ENCODE measurements at regions not wholly inside any gene's neighbourhood (a gene's known extent, or its start where the extent isn't known, plus 50 kb on each side); places are given as distances from the start of the nearest gene placed in this dataset.

DNA sequence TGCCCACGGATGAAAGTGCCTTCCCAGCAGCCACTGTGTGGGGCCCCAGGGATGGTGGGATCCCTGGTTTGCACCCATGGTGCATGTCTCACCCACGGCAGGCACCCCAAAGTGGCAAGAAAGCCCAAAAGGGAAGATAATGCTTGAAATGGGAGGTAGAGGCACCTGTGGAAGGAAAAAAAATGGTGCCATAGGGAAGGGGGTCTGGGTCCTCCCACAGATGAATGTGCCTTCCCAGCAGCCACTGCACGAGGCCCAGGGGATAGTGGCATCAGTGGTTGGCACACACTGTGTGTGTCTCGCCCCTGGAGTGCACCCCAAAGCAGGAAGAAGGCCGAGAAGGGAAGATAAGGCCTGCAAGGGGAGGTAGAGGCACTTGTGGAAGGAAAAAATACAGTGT, 264.2 kb downstream of the ALG10 start:
- H3K27me3 ChIP-seq (ENCODE audit: insufficient read depth, poor library complexity, severe bottlenecking) = no peaks in the 10 kb centered on the region
- no peaks in the 10 kb centered on the region for H3K4me1 ChIP-seq (ENCODE audit: insufficient read depth, poor library complexity, severe bottlenecking)
- ATAC-seq (ENCODE audit: low read depth) (no peak), DNase-seq (ENCODE audit: low spot score) (no peak)
- H3K36me3 ChIP-seq (ENCODE audit: low read depth) = no peaks in the 10 kb centered on the region
- no peak overlapping the region for H3K27ac ChIP-seq (ENCODE audit: poor library complexity, severe bottlenecking)
- H3K9me3 ChIP-seq (ENCODE audit: severe bottlenecking) = no peaks in the 10 kb centered on the region
- TF ChIP-seq, protein P1, sequence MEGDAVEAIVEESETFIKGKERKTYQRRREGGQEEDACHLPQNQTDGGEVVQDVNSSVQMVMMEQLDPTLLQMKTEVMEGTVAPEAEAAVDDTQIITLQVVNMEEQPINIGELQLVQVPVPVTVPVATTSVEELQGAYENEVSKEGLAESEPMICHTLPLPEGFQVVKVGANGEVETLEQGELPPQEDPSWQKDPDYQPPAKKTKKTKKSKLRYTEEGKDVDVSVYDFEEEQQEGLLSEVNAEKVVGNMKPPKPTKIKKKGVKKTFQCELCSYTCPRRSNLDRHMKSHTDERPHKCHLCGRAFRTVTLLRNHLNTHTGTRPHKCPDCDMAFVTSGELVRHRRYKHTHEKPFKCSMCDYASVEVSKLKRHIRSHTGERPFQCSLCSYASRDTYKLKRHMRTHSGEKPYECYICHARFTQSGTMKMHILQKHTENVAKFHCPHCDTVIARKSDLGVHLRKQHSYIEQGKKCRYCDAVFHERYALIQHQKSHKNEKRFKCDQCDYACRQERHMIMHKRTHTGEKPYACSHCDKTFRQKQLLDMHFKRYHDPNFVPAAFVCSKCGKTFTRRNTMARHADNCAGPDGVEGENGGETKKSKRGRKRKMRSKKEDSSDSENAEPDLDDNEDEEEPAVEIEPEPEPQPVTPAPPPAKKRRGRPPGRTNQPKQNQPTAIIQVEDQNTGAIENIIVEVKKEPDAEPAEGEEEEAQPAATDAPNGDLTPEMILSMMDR (IDR thresholded peaks at IDR 0.05; ENCODE audit: poor library complexity, severe bottlenecking) = no peak
- no peak overlapping the region for H3K4me3 ChIP-seq (ENCODE audit: severe bottlenecking)

DNA sequence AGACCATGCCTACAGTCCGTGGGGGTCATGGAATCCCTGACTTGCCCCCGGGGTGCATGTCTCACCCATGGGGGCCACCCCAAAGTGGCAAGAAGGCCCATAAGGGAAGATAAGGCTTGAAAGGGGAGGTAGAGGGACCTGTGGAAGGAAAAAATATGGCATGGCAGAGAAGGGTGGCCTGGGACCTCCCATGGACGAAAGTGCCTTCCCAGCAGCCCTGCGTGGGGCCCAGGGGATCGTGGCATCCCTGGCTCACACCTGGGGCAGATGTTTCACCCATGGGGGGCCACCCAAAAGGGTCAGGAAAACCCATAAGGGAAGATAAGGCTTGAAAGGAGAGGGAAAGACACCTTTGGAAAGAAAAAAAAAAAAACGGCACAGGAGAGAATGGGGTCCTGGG, 264.6 kb downstream of the ALG10 start:
- no peak for ATAC-seq (ENCODE audit: low read depth)
- DNase-seq (ENCODE audit: low spot score) = no peak
- TF ChIP-seq, protein P1 (IDR thresholded peaks at IDR 0.05; ENCODE audit: poor library complexity, severe bottlenecking) = no peak
- Histone ChIP-seq H3K9me3 (ENCODE audit: severe bottlenecking) (no peaks in the 10 kb centered on the region), H3K4me1 (ENCODE audit: insufficient read depth, poor library complexity, severe bottlenecking) (no peaks in the 10 kb centered on the region), H3K27ac (ENCODE audit: poor library complexity, severe bottlenecking) (no peak overlapping the region), H3K27me3 (ENCODE audit: insufficient read depth, poor library complexity, severe bottlenecking) (no peaks in the 10 kb centered on the region), H3K4me3 (ENCODE audit: severe bottlenecking) (no peak overlapping the region), H3K36me3 (ENCODE audit: low read depth) (no peaks in the 10 kb centered on the region)

- Histone ChIP-seq H3K9me3 (ENCODE audit: severe bottlenecking) (no peaks in the 10 kb centered on the region), H3K36me3 (ENCODE audit: low read depth) (no peaks in the 10 kb centered on the region), H3K27me3 (ENCODE audit: insufficient read depth, poor library complexity, severe bottlenecking) (no peaks in the 10 kb centered on the region), H3K4me1 (ENCODE audit: insufficient read depth, poor library complexity, severe bottlenecking) (no peaks in the 10 kb centered on the region), H3K27ac (ENCODE audit: poor library complexity, severe bottlenecking) (no peak overlapping the region), H3K4me3 (ENCODE audit: severe bottlenecking) (no peak overlapping the region)
- DNase-seq (ENCODE audit: low spot score) (no peak), ATAC-seq (ENCODE audit: low read depth) (no peak)
- TF ChIP-seq, protein P1 (IDR thresholded peaks at IDR 0.05; ENCODE audit: poor library complexity, severe bottlenecking) = no peak
Measured at GRCh38 chr12:34287437-34287836, 265.1 kb downstream of the ALG10 start.

- no peak overlapping the region for H3K27ac ChIP-seq (ENCODE audit: poor library complexity, severe bottlenecking)
- no peaks in the 10 kb centered on the region for H3K36me3 ChIP-seq (ENCODE audit: low read depth)
- no peaks in the 10 kb centered on the region for H3K9me3 ChIP-seq (ENCODE audit: severe bottlenecking)
- no peak overlapping the region for H3K4me3 ChIP-seq (ENCODE audit: severe bottlenecking)
- no peaks in the 10 kb centered on the region for H3K27me3 ChIP-seq (ENCODE audit: insufficient read depth, poor library complexity, severe bottlenecking)
- H3K4me1 ChIP-seq (ENCODE audit: insufficient read depth, poor library complexity, severe bottlenecking) = no peaks in the 10 kb centered on the region
- TF ChIP-seq, protein P1 (IDR thresholded peaks at IDR 0.05; ENCODE audit: poor library complexity, severe bottlenecking) = no peak
- ATAC-seq (ENCODE audit: low read depth) (no peak), DNase-seq (ENCODE audit: low spot score) (peak; percentile 22)
Measured at GRCh38 chr12:34287986-34288962, 266.0 kb downstream of the ALG10 start.

DNA sequence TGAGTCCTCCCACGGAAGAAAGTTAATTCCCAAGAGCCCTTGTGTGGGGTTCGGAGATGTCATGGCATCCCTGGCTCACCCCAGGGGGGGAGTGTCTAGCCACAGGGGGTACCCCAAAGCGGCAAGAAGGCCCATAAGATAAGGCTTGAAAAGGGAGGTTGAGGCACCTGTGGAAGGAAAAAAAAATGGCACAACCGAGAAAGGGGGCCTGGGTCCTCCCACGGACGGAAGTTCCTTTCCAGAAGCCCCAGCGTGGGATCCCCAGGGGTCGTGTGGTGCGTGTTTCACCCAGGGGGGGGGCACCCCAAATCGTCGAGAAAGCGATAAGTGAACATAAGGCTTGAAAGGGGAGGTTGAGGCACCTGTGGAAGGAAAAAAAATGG, 266.7 kb downstream of the ALG10 start:
- Histone ChIP-seq H3K36me3 (ENCODE audit: low read depth) (no peaks in the 10 kb centered on the region), H3K27me3 (ENCODE audit: insufficient read depth, poor library complexity, severe bottlenecking) (no peaks in the 10 kb centered on the region), H3K9me3 (ENCODE audit: severe bottlenecking) (no peaks in the 10 kb centered on the region), H3K4me3 (ENCODE audit: severe bottlenecking) (no peak overlapping the region), H3K27ac (ENCODE audit: poor library complexity, severe bottlenecking) (no peak overlapping the region), H3K4me1 (ENCODE audit: insufficient read depth, poor library complexity, severe bottlenecking) (no peaks in the 10 kb centered on the region)
- TF ChIP-seq, protein P1 (IDR thresholded peaks at IDR 0.05; ENCODE audit: poor library complexity, severe bottlenecking) = no peak
- peak; percentile 18 for DNase-seq (ENCODE audit: low spot score)
- no peak for ATAC-seq (ENCODE audit: low read depth)

Measured in RWPE2 (cell line).